GM19397 (cell line): ENCODE measurements at regions not wholly inside any gene's neighbourhood (a gene's known extent, or its start where the extent isn't known, plus 50 kb on each side); places are given as distances from the start of the nearest gene placed in this dataset.
"Not testable (repeated sequence)": the region's sequence is repeated elsewhere in the genome, so short reads cannot be mapped to it uniquely, and the experiment has no call there.

Source experiments
- ATAC-seq: cut with Tn5 transposase; IDR thresholded peaks from one replicate; pipeline ENCODE4 v1.9.1; 2021; ENCODE audit warnings: mild to moderate bottlenecking, moderate library complexity; ENCODE audit not compliant: unreplicated experiment

- no peak for ATAC-seq
Measured at GRCh38 chr18:66440433-66440832, 163.5 kb downstream of the CDH19 start.

GRCh38 chr18:66439670-66440069 lies 164.2 kb downstream of the CDH19 start:
- no peak for ATAC-seq

- ATAC-seq: no peak
Measured at GRCh38 chr18:66438711-66439536, 165.0 kb downstream of the CDH19 start.

- no peak for ATAC-seq
Measured at GRCh38 chr18:66432636-66433035, 171.3 kb downstream of the CDH19 start.

- ATAC-seq: no peak
Measured at GRCh38 chr18:66428795-66429194, 175.1 kb downstream of the CDH19 start.

GRCh38 chr18:66419400-66419799 lies 184.5 kb downstream of the CDH19 start:
- no peak for ATAC-seq

GRCh38 chr18:66410692-66411091 lies 193.2 kb downstream of the CDH19 start:
- ATAC-seq: no peak

GRCh38 chr18:66395671-66396218 lies 208.1 kb downstream of the CDH19 start:
- ATAC-seq: no peak

- no peak for ATAC-seq
Measured at GRCh38 chr18:66393463-66393862, 210.4 kb downstream of the CDH19 start.

GRCh38 chr18:66377291-66377690 lies 226.6 kb downstream of the CDH19 start:
- no peak for ATAC-seq

GRCh38 chr18:66375391-66375790 lies 228.5 kb downstream of the CDH19 start:
- ATAC-seq: not testable (repeated sequence)

- ATAC-seq: no peak
Measured at GRCh38 chr18:66346833-66347588, 256.9 kb downstream of the CDH19 start.

- ATAC-seq: no peak
Measured at GRCh38 chr18:66344227-66344626, 259.7 kb downstream of the CDH19 start.

- no peak for ATAC-seq
Measured at GRCh38 chr18:66342577-66342976, 261.3 kb downstream of the CDH19 start.

GRCh38 chr18:66334534-66334933 lies 269.4 kb downstream of the CDH19 start:
- ATAC-seq: no peak

- no peak for ATAC-seq
Measured at GRCh38 chr18:66329716-66330115, 274.2 kb downstream of the CDH19 start.

GRCh38 chr18:66328296-66328878 lies 275.5 kb downstream of the CDH19 start:
- no peak for ATAC-seq

- ATAC-seq: no peak
Measured at GRCh38 chr18:66325251-66325650, 278.6 kb downstream of the CDH19 start.

GRCh38 chr18:66324616-66325015 lies 279.3 kb downstream of the CDH19 start:
- no peak for ATAC-seq

GRCh38 chr18:66317243-66318090 lies 286.4 kb downstream of the CDH19 start:
- no peak for ATAC-seq

GRCh38 chr18:66316701-66317100 lies 287.2 kb downstream of the CDH19 start:
- no peak for ATAC-seq
